COLO829 (cell line): ENCODE measurements at regions not wholly inside any gene's neighbourhood (a gene's known extent, or its start where the extent isn't known, plus 50 kb on each side); places are given as distances from the start of the nearest gene placed in this dataset.

Experiments
- DNase-seq: peaks from one replicate; pipeline ENCODE4 v3.0.0; 2012; ENCODE audit warnings: low spot score

DNA sequence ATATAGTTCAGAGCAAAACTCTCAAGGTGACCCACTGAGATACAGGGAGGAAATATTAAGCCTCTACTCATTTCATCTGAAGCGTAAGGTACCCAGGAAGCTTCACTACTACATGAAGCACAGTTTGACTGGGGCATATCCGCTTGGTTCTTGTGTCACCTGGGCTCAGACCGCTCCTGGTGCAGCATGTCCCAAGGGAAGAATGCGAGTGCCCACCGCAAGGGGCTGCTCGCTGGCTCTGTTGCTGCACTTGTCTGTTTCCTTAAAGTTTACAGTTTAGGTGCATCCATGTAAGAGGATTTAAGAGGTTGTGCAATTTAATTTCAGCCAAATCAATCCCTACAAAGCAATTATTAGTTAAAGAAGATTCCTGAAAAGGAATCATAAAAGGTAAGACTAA is 507.8 kb downstream of the FBXO15 start:
- DNase-seq: no peak

DNA sequence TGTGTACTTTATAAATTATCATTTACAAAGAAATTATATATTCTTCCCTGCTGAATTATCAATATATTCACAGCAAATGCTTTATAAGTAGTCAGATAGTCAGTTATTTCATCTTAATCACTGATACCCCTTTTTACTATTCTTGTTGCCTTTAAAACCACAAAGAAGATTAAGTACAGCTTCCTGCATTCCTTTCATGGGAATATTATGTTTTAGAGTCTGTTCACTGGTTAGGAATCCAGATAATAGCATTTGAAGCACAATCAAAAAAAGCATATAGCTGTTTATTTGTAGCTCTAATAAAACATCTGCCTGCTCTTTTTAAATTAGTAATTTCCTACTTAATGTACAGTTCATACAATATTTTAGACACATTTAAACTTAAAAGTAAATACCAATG is 508.9 kb downstream of the FBXO15 start:
- DNase-seq: no peak

DNA sequence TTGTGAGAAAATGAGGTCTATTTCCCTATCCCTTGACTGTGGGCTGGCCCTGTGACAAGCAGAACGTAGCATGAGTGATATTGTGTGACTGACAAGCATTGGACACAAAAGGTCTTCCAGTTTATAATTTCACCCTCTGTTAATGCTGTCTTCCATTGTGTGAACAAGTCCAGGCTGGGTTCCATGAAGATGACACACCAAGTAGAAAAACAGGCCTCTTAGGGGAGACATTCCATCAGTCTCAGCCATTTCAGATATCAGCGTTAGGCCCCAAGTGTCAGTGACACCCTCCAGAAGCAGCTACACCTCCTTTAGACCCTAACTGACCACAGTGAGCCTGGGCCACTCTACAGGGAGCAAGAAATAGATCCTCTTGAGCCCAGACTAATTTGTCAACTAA is 511.3 kb downstream of the FBXO15 start:
- no peak for DNase-seq

DNA sequence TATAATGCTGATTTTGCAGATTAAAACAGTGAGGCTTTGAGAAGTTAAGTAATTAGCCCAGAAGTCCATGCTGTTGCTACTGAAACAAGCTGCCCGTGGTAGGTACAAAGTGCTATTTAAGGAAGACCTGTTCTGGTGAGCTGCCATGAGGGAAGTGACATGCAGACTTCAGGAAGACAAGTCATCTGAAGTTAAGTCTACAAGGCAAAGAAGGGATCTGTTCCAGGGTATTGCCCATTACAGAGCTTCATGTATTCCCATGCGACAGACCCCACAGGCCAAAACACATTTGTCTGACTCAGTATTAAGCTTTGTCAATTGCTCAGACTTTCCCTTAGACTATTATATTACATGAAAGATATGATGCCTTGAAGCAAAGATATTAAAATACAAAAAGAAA is 520.8 kb downstream of the FBXO15 start:
- no peak for DNase-seq

- DNase-seq: no peak
Measured at GRCh38 chr18:73626221-73626620, 521.4 kb downstream of the FBXO15 start.

- no peak for DNase-seq
Measured at GRCh38 chr18:73621091-73621490, 526.5 kb downstream of the FBXO15 start.

DNA sequence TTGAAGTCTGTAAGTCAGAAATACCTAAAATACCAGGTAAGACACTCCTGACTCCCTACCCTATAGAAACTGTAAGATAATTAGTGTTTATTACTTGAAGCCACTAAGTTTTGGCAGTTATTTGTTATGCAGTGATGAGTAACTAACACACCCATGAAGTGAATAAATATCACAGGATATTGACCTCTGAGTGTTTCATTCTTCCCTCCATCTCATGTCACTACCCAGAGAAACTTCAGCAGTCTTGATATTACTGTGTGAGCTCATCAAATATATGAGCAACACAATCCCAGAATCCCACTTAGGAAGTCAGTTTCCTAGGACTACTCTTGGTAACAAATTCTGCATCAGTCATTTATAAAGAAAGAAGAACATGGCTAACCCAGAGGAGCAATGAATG is 529.7 kb downstream of the FBXO15 start:
- no peak for DNase-seq

DNA sequence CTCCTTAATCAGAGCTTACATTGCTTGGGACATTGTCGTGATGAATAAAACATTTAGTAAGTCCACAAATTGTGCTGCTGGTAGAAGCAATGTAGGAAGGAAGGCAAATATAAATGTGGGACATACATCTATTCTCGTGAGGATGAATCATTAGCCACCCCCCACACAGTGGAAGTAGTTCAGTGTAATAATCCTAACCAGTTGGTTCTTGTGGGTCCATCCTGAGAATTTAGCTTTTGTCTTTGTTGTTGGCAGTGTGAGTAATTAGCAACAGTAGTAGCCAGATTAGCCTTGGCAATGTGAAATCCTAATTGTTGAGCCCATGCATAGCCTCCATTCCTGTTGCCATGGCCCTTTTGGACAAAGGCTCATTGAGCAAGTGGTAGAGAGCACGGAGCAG is 532.1 kb downstream of the FBXO15 start:
- no peak for DNase-seq

DNA sequence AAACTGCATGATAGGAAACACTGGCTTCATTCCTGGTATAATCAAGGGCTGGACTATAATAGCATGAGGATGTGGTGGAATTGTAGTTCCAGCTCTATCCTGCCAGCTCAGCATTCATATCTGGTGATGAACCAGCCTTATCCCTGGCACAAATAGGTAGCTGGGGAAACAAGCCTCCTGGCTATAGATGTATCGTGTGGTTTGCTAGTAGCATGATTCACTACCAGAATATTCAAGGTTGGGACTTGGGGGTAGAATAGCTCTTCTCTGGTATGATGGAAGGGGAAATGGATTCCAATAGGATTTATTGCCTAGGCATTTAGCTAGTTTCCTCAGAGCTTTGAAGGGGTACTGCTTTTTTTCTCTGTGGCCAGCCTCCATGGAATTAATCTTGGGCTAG is 532.8 kb downstream of the FBXO15 start:
- DNase-seq: no peak

DNA sequence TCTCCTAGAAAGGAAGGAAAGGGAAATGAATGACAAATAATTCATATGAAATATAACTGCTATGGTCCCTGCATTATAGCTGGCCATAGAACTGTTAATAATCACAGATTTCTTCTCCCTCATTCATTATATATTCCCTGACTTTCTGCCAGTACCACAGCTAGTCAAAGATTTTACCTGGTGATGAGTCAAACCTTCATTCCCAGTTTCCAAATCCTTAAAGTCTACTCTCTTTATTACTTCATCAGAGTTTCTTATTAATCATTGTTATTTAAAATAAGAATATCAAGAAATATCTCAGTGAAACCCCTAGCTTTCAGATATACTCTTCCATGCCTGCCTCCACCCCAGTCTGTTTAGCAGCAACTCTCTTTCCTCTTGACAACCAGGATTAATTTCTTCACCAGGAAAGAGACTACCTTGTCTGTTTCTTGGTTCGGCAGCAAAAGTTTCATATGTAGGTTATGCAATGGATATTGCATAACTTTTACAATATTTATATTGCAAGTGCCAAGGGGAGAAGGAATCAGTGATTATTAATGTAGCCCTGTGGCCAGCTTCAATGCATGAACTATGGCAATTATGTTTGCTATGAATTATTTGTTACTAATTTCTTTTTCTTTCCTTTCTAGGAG is 533.8 kb downstream of the FBXO15 start:
- no peak for DNase-seq

DNA sequence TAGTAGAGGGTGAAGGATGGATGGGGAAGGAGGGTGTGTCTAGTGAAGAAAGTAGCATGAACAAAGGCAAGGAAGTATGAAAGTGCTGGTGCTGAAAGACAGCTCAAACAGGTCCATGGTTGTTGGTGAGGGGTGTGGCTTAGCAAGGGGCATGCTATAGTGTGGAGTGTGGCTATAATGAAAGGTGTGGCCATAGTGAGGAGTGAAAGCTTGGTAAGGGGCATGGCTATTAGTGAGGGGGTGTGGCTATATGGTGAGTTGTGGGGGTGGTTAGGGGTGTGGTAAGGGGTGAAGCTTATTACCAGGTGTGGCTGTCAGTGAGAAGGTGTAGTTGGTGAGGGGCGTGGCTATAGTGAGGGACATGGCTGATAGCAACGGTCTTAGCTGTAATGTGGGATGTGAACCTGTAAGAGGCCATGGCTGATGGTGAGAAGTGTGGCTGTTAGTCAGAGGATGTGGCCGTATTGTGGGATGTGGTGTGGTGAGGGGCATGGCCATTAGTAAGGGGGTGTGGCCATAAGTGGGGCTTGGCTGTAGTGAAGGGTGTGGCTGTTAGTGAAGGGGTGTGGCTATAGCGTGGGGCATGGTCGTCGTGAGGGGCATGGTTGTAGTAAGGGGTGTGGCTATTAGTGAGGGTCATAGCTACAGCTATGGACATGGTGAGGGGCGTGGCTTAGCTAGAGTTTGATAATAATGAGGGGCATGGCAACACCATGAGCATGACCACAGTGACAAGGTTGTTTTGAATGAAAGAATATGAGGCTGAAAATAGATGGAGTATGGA is 549.6 kb downstream of the FBXO15 start:
- DNase-seq: no peak

DNA sequence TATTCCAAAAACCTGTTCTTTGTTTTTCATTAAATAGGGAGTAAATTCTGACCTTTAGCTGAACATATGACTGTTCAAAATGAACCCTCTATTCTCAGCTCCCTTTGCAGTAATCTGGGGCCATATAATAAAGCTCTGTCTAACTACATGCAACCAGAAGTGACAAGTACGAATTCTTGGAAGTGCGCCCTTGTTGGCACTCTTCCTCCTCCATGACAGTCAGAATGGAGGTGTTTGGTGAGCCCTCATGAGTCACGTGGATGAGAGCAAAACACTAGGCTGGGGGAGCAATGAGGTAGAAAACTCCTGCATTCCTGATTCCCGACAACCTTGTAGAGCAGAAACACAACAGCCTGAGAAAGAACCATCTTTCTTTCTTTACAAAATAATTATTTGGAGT is 552.9 kb downstream of the FBXO15 start:
- no peak for DNase-seq

- no peak for DNase-seq
Measured at GRCh38 chr18:73593207-73593606, 554.4 kb downstream of the FBXO15 start.

GRCh38 chr18:73590950-73591349 is 556.7 kb downstream of the FBXO15 start:
- DNase-seq: no peak

GRCh38 chr18:73579698-73580097 is 567.9 kb downstream of the FBXO15 start:
- DNase-seq: no peak

DNA sequence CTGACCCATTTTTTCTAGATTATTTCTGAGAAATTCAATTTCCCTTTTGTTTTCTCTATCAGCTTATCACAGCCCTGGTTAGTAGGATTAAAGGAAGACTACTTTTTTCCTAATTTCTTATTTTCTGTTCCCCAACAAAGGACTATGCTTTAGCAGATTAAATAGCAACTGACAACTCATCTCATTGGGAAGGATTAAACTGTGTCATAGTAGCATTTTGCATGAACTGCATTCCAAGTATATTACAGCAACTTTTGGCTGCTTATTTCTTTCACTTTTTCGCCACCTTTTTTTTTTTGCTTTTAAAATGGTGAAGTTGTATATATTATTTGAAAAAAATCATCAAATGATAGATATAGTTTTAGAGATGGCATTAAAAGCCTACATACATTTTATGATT is 570.3 kb downstream of the FBXO15 start:
- DNase-seq: no peak

GRCh38 chr18:73563901-73564472 is 583.6 kb downstream of the FBXO15 start:
- DNase-seq: no peak

- DNase-seq: no peak
Measured at GRCh38 chr18:73563345-73563744, 584.3 kb downstream of the FBXO15 start.

DNA sequence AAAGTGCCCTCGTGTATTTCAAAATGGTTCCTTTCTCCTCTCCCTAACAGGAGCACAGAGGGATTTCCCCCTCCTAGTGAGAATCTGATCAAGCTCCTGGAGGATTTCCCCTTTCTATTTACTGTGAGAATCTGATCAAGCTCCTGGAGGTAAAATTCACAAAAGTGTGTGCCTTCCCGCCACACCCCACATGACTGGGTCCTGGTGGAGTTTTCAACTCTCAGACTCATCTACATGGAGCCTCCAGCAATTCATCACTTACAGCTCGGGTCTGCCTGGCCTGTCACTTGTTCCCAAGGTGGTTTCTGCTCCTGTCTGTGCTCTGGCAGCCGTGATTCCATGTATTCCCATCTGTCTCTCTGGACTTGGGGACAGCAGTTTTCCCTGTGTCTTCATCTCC is 590.7 kb downstream of the FBXO15 start:
- DNase-seq: no peak

DNA sequence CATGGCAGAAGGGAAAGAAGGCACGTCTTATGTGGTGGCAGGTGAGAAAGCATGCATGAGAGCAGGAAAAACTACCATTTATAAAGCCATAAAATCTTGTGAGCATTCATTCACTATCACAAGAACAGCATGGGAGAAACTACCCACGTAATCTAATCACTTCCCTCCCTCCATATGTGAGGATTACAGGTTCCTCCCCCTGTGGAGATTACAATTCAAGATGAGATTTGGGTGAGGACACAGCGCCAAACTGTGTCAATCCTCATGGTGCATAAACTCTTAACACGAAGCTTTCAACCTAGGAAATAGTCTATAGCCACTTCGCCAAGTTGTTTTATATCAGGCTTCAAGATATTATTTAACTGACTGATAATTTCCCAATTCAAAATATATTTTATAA is 595.5 kb downstream of the FBXO15 start:
- DNase-seq: no peak

DNA sequence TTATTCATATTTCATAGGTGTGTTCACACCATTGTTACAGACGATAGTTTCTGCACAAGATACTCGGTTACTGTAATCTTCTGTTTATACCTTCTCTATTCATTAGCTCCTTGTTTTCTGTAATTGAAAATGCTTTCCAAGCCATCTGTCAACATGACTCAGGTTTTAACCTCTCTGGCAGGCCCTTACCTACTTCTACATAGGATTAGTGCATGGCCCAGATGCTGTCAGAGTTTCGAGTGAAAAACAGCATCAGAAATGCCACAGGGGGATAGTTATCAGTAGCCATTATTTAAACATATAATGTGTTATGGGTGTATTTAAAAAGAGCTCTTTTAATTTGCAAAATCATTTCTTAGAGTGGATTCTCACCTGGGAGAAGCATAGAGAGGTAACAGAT is 596.4 kb downstream of the FBXO15 start:
- DNase-seq: no peak

DNA sequence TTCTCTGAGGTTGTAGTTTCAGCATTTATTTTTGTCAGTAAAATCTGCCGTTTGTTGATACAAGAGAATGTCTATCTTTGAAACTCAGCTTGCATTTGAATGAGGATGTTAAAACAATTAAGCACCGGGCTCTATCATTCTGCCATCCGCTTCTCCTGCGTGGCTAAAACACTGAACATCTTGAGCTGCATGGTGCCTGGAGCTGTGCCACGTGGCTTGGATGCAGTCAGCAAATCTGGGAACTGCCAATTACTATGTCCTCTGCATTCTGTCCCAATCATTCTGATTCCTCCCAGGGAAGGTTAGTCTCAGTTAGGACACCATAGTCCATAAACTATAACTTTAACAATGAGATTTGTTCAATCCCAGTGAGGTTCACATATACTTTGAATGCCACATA is 598.4 kb downstream of the FBXO15 start:
- DNase-seq: no peak

DNA sequence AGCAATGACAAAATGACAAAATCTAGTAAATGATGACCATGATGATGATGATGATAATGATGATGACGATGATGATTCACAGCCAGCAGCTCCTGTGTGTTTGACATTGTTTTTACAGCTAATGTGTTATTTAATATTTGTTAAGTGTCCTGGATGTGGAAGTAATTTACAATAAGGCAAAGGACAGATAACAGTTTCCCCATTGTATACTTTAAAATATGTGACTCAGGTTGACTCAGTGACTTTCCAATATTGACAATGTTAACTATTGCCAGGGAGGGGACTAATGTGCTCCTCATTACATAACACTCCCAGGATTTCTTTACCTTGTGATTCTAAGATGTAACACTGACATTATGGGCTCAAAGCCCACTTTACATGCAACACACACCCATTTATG is 602.2 kb downstream of the FBXO15 start:
- DNase-seq: no peak

- DNase-seq: no peak
Measured at GRCh38 chr18:73544617-73545016, 603.0 kb downstream of the FBXO15 start.
